Kidney capillary endothelial cell (primary cell): ENCODE measurements at regions not wholly inside any gene's neighbourhood (a gene's known extent, or its start where the extent isn't known, plus 50 kb on each side); places are given as distances from the start of the nearest gene placed in this dataset.

Experiments
- DNase-seq: peaks from one replicate; pipeline ENCODE4 v3.0.0-alpha.2; 2018; ENCODE audit warnings: low spot score

DNA sequence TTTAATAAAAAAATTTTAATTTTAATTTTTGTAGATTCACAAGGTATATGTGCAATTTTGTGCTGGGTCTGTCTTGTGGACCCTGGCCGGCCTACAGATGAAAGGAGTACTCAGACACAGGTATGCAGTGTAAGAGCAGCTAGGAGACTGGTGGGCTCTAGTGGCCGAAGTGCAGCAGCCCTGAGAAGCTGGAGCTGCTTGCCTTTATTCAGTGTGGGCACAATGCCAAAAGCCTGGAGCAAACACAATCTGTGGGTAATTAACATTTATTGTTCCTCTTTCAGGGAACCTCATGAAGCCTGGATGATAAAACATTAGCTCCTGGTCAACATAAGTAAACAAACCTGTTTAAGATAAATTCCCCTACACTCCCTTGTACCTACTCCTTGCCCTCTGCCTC, 135.7 kb upstream of the SEL1L start:
- no peak for DNase-seq

- no peak for DNase-seq
These were observed 140.3 kb upstream of the SEL1L start for GRCh38 chr14:81673930-81674329.

DNA sequence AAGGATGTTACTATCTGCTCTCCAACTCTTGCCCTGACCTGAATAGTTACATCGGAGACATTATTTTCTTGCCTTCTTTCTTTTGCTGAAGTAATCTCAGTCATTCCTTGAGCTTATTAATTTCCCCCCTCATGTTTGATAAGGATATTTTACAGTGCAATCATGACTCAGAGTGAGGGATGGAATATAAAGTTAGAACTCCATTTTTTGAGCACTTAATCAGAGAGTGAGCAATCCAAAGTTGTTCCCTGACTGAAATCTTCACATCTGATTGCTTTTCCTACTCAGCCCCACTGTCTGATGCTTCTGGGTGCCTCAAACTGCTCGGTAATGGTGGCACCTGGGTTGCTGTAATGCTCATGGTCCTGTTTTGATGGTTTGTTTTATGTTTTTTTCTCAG, 142.7 kb upstream of the SEL1L start:
- no peak for DNase-seq

DNA sequence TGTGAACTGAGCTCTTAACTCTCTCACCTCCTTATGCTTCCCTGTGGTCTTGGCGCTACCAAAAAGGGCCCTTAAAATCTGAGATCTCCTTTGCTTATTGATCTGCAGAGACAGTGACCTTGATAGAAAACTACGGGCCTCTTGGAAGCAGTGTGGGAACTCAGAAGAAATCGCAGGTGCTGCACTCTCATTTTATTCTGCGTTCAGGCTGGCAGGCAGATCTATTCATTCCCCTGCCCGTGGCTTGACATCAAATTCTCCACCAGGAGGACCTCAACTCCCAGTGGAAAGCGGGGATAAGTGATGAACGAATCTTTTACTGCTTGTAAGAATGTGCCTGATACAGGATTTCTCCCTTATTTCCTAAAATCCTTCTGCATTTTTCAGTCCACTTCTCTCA, 143.2 kb upstream of the SEL1L start:
- no peak for DNase-seq

GRCh38 chr14:81677736-81678135, 144.1 kb upstream of the SEL1L start:
- DNase-seq: no peak

GRCh38 chr14:81679226-81679625, 145.6 kb upstream of the SEL1L start:
- DNase-seq: no peak

- no peak for DNase-seq
These were observed 147.9 kb upstream of the SEL1L start for GRCh38 chr14:81681541-81681940.

DNA sequence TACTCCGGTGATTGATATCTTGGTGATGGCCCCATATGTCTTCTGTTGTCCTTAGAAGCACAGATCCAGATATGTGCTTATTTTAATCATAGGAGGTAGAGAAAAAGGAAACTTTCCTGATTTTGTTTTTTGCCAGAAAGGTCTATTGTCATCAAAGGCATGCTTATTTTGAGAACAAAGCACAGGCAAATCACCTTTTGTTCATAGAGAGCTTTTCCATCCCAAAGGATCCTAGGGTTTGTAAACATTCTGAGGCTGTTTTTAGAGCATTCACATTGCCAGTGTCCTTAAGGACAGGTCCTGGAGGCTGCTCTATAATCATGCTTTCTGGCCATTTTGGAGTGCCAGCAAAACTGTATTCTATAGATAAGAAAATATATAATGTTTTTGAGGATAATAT, 148.5 kb upstream of the SEL1L start:
- no peak for DNase-seq

GRCh38 chr14:81682701-81683100, 149.0 kb upstream of the SEL1L start:
- no peak for DNase-seq

DNA sequence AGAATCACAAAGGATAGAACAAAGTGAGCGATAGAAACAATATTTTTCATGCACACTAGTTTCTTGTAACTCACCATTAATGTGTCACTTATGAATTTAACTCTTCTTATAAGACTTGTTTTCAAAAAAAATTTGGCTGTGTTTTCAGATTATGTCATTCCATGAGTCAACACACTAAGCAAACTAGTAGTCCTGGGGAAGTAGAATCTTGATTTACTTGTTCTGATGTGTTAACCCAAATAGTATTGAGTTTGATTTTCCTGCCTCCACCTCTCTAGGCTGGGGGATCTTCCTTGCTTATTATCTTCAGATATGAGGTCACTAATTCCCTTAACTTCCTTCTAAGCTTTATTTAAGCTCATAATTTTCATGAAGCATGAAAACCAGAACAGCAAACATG, 151.0 kb upstream of the SEL1L start:
- no peak for DNase-seq

GRCh38 chr14:81686512-81686911, 152.9 kb upstream of the SEL1L start:
- DNase-seq: no peak

- DNase-seq: no peak
These were observed 158.3 kb upstream of the SEL1L start for GRCh38 chr14:81691931-81692330.

GRCh38 chr14:81694419-81694818, 160.8 kb upstream of the SEL1L start:
- no peak for DNase-seq

DNA sequence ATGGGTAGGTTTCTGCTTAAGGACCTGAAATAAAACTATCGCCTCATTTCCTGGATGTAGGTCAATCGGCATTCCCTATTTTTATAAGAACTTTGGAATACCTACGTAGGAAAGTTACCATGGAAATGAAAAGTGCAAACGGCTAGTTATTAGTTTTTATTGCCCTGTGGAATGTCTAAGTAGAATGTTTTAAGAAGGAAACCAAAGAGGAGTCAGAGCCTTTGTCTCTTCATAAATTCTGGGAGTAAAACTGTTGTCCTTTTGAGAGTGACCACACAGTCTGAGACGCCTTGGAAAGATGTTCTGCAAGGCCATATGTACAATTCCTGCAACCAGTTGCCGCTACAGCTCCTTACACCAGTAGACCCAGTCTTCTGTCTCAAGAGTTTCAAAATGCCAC, 176.0 kb upstream of the SEL1L start:
- DNase-seq: no peak

DNA sequence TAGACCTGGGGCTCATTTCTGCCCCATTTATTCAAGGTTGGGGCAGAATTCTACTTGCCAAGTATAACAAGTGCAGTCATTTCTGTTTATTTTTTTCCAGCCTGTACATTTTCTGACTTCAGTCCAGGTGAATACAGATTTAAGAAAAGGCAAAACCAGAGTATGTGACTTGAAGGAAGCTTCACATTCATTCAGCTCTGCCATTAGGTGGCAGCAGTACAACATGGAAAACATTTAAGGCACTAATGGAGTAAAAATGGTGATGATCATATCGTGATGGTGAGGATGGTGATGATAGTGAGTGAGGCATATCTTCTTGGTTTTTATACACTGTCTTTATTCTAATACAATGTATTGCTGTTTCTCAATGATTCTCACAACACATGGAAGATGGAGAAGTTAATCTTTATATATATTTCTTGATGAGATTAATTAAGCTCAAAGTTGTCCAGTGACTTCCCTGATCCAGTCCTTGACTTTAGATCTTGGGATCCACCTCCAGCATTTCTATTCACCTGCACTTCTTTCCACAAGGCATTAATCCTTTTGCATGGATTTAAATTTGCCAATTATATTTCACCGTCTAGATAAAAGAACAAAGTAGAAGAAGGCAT, 176.7 kb upstream of the SEL1L start:
- peak; percentile 16 for DNase-seq

DNA sequence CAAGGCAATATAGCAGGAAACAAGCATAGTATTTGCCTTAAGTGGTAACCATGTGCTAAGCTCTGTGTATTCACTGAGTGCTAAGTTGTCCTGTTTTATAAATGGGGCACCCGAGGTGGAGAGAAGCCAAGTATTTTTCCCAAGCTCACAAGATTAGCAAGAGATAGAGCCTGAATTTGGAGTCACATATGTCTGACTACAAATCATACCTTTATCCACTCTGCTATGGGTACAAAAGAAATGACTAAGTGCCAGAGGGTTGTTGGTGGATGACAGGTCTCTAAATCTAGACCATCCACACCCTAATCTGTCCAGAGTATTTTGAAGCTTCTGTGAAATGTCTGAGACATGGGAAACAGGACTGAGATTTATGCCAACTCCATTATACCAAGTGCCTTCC, 182.1 kb upstream of the SEL1L start:
- DNase-seq: no peak

DNA sequence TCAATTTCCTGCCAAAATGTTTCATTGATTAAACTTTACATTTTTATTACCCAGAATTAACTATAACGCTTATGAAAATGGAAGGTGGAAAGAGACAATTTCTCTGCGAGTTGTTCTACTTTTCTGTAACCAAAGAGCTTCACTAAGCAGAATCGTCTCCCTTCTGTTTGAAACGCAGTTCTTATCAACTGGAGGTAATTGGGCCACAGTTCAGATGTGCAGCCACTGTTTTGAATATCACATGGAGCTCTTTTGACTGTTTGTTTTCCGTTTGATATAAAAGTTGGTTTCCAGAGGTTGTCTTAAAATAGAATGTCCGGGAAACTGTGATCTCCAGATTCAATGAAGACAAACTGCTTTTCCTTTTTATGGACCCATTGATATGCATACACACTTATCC, 183.3 kb upstream of the SEL1L start:
- DNase-seq: no peak

DNA sequence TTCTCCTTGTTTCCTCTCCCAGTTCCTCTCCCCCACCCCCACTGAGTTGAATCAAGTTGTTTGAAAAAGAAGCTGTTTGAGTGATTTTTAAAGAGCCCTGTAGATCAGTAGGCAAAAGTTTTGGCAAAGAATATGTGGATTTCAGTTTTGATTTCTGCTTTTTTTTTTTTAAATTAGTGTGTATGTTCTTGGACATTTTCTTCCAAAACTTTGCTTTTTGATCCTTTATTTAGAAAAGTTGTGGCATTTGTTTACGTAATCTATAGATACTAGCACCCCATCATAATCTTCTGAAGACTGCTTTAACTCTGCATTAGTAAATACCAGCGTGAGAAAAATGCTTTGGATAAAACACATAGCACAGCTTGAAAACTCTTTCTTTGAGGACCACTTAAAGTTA, 190.3 kb upstream of the SEL1L start:
- DNase-seq: no peak

- DNase-seq: no peak
These were observed 193.6 kb upstream of the SEL1L start for GRCh38 chr14:81727218-81727617.

DNA sequence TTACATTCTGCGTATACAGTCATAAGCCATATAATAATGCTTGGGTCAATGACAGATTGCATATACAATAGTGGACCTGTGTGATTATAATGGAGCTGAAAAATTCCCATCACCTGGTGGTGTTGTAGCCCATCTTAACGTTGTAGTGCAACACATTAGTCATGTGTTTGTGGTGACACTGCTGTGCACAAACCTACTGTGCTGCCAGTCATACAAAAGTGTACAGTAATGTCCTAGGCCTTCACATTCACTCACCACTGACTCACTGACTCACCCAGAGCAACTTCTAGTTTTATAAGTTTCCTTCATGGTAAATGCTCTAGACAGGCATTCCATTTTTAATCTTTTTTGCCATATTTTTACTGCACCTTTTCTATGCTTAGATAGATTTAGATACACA, 194.8 kb upstream of the SEL1L start:
- DNase-seq: no peak

DNA sequence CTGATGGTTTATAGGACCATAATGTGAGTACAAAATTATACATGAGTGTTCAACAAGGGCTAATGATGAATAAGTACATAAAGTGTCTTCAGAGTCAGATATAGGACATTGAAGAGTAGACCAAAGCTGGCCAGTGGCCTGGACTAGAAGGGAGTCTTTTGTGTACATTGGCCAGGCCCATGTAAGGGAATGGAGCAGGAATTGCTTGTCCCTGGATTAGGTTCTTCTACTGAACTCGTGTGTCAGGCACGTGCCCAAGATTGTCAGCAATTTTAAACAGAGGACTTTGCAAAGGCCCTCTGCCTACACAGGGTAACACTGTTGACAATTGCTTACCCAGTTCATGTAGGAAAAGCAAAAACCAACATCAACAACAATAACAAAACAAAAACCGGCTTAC, 196.0 kb upstream of the SEL1L start:
- no peak for DNase-seq

DNA sequence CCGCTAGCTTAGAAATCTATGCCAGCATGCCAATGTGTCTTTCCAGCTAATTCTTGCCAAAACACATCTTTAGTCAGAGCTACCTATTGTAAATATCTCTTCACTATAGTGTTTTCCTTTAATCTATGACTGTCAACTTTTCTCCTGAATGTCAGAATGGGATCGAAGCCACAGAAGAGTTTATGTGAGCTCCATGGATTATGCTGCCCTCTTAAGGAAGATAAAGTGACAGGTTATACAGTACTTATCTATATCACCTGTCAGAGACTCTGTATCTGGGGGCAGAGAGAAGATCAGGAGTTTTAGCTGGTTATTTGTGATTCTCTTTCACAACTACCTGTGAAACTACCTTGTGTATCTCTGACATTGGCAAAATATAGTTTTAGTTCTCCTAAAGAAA, 204.3 kb upstream of the SEL1L start:
- DNase-seq: no peak

DNA sequence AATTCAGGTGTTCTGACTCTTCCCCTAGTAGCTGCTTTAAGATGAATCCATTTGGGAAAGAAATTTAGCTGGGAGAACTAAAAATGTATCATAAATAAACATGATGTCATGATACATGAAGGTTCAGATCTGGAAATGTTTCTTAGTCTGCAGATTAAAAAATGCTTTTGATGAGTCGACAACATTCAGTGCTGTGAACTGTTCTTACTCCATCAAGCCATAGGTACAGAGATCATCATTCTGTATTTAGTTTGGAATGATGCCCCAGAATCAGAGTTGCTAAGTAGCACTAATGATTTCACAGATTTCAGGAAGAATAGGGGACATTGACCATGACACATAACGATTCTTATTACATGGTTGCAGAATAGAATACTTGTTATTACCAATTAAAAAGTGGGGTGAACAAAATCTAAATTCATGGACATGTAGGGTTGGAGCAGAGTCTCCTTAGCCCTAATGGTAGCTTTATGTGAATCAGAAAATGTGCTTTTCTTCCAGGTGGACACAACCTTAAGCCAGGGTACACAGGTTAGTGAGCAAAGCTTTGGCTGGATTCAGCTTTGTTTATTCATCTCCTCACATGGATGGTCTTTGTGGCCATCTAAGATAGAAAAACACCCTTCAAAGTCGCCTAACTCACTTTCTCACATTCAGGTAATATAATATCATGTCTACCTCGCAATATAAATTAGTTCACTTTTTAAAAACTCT, 205.4 kb upstream of the SEL1L start:
- DNase-seq: no peak

DNA sequence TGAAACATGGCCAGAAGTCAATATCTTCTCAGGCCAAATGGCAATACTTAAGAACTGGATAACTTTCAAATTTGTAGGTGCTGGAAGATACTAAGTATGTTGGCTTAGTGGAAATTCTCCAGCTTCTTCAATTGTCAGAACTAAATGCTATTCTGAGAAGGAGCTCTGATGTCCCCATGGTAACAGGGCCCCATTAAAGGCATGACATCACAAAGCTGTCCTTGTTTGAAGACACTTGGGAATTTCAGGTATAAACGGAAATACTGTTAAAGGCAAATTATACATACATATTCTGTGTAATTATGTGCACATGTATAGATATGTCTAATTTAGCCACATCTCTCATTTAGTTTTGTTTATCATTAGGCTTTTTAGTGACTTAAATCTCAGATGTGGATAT, 210.0 kb upstream of the SEL1L start:
- DNase-seq: no peak
